HuH-7.5 (cell line): ENCODE measurements at regions not wholly inside any gene's neighbourhood (a gene's known extent, or its start where the extent isn't known, plus 50 kb on each side); places are given as distances from the start of the nearest gene placed in this dataset.
"Not testable (repeated sequence)": the region's sequence is repeated elsewhere in the genome, so short reads cannot be mapped to it uniquely, and the experiment has no call there.

Experiments used
- DNase-seq: peaks from one replicate; pipeline ENCODE4 v3.0.0; 2011; ENCODE audit warnings: low spot score

GRCh38 chr6:141969768-141970415, 162.8 kb upstream of the GJE1 start:
- not testable (repeated sequence) for DNase-seq

GRCh38 chr6:141969201-141969600, 163.5 kb upstream of the GJE1 start:
- DNase-seq, result no peak

GRCh38 chr6:141968632-141969031, 164.1 kb upstream of the GJE1 start:
- no peak for DNase-seq

GRCh38 chr6:141965016-141965545, 167.6 kb upstream of the GJE1 start:
- DNase-seq, result no peak

GRCh38 chr6:141963543-141964295, 169.0 kb upstream of the GJE1 start:
- DNase-seq, result no peak

- no peak for DNase-seq
Observed at GRCh38 chr6:141957271-141957670, 175.5 kb upstream of the GJE1 start.

GRCh38 chr6:141956868-141957267, 175.9 kb upstream of the GJE1 start:
- DNase-seq, result no peak

GRCh38 chr6:141956046-141956761, 176.5 kb upstream of the GJE1 start:
- no peak for DNase-seq

- no peak for DNase-seq
Observed at GRCh38 chr6:141953072-141953471, 179.7 kb upstream of the GJE1 start.

- no peak for DNase-seq
Observed at GRCh38 chr6:141946502-141946901, 186.2 kb upstream of the GJE1 start.

- no peak for DNase-seq
Observed at GRCh38 chr6:141938664-141939063, 194.1 kb upstream of the GJE1 start.

GRCh38 chr6:141932685-141933084, 200.0 kb upstream of the GJE1 start:
- DNase-seq, result no peak

- DNase-seq, result not testable (repeated sequence)
Observed at GRCh38 chr6:141926200-141926900, 206.4 kb upstream of the GJE1 start.

GRCh38 chr6:141925001-141925400, 207.7 kb upstream of the GJE1 start:
- no peak for DNase-seq

- no peak for DNase-seq
Observed at GRCh38 chr6:141922898-141923297, 209.8 kb upstream of the GJE1 start.

- DNase-seq, result not testable (repeated sequence)
Observed at GRCh38 chr6:141916682-141917505, 215.8 kb upstream of the GJE1 start.

GRCh38 chr6:141914646-141915045, 218.1 kb upstream of the GJE1 start:
- DNase-seq, result no peak

GRCh38 chr6:141906569-141907080, 226.1 kb upstream of the GJE1 start:
- DNase-seq, result no peak

GRCh38 chr6:141890661-141891060, 242.1 kb upstream of the GJE1 start:
- no peak for DNase-seq

- DNase-seq, result no peak
Observed at GRCh38 chr6:141884850-141885249, 247.9 kb upstream of the GJE1 start.

- no peak for DNase-seq
Observed at GRCh38 chr6:141878686-141879085, 254.0 kb upstream of the GJE1 start.
